Subcutaneous abdominal adipose tissue (tissue), 5 donors: ENCODE measurements at regions not wholly inside any gene's neighbourhood (a gene's known extent, or its start where the extent isn't known, plus 50 kb on each side); places are given as distances from the start of the nearest gene placed in this dataset.

Source experiments
- H3K27ac ChIP-seq: one replicate; pipeline ENCODE4 v1.7.0; 2013; ENCODE audit warnings: low read depth, mild to moderate bottlenecking, inconsistent platforms, low read length, moderate library complexity
- H3K27me3 ChIP-seq, 5 donors: one replicate each; pipeline ENCODE4 v1.7.0; 2013; ENCODE audit warnings: low read length in 5 of 5, inconsistent platforms in 1 of 5; ENCODE audit not compliant: control insufficient read depth in 5 of 5, insufficient read depth in 4 of 5
- H3K36me3 ChIP-seq, 5 donors: one replicate each; pipeline ENCODE4 v1.7.0; 2013; ENCODE audit warnings: low read length in 5 of 5; ENCODE audit not compliant: control insufficient read depth in 5 of 5, insufficient read depth in 5 of 5
- H3K4me1 ChIP-seq, 5 donors: one replicate each; pipeline ENCODE4 v1.7.0; 2013; ENCODE audit warnings: low read length in 5 of 5, mild to moderate bottlenecking in 3 of 5, moderate library complexity in 1 of 5; ENCODE audit not compliant: control insufficient read depth in 5 of 5, insufficient read depth in 5 of 5
- H3K4me3 ChIP-seq, 5 donors: one replicate each; pipeline ENCODE4 v1.7.0; 2013; ENCODE audit warnings: low read length in 5 of 5, low read depth in 1 of 5
- H3K9ac ChIP-seq, 5 donors: one replicate each; pipeline ENCODE4 v1.7.0; 2013; ENCODE audit warnings: low read length in 5 of 5, mild to moderate bottlenecking in 4 of 5, moderate library complexity in 3 of 5
- H3K9me3 ChIP-seq, 5 donors: one replicate each; pipeline ENCODE4 v1.7.0; 2013; ENCODE audit warnings: low read length in 5 of 5; ENCODE audit not compliant: control insufficient read depth in 5 of 5
- donor health status: healthy.
- donor health status: healthy.
- donor health status: healthy.
- donor health status: healthy.
- donor health status: healthy.

- Histone ChIP-seq H3K9me3 (no peaks in the 10 kb centered on the region), H3K27ac (no peak overlapping the region), H3K27me3 (no peaks in the 10 kb centered on the region), H3K4me1 (no peaks in the 10 kb centered on the region), H3K9ac (no peak overlapping the region), H3K36me3 (no peaks in the 10 kb centered on the region), H3K4me3 (no peak overlapping the region)
These were observed 228.5 kb downstream of the PCDH7 start for GRCh38 chr4:30948653-30949052.

- no peak overlapping the region for H3K9ac ChIP-seq
- no peaks in the 10 kb centered on the region for H3K9me3 ChIP-seq
- H3K36me3 ChIP-seq, result no peaks in the 10 kb centered on the region
- H3K27me3 ChIP-seq, result no peaks in the 10 kb centered on the region
- H3K4me1 ChIP-seq, result no peaks in the 10 kb centered on the region
- H3K27ac ChIP-seq, result no peak overlapping the region
- H3K4me3 ChIP-seq, result no peak overlapping the region
These were observed 230.6 kb downstream of the PCDH7 start for GRCh38 chr4:30950737-30951136.

- no peaks in the 10 kb centered on the region for H3K27me3 ChIP-seq
- H3K4me3 ChIP-seq, result no peak overlapping the region
- H3K27ac ChIP-seq, result no peak overlapping the region
- H3K4me1 ChIP-seq, result no peaks in the 10 kb centered on the region
- H3K9ac ChIP-seq, result no peak overlapping the region
- no peaks in the 10 kb centered on the region for H3K36me3 ChIP-seq
- H3K9me3 ChIP-seq, result no peaks in the 10 kb centered on the region
These were observed 232.5 kb downstream of the PCDH7 start for GRCh38 chr4:30952526-30953219.

GRCh38 chr4:30953799-30954198 is 233.6 kb downstream of the PCDH7 start:
- Histone ChIP-seq H3K9me3 (no peaks in the 10 kb centered on the region), H3K9ac (no peak overlapping the region), H3K4me3 (no peak overlapping the region), H3K36me3 (no peaks in the 10 kb centered on the region), H3K4me1 (no peaks in the 10 kb centered on the region), H3K27me3 (no peaks in the 10 kb centered on the region), H3K27ac (no peak overlapping the region)

- Histone ChIP-seq H3K9me3 (no peaks in the 10 kb centered on the region), H3K9ac (no peak overlapping the region)
These were observed 236.7 kb downstream of the PCDH7 start for GRCh38 chr4:30956916-30957315.

GRCh38 chr4:30957706-30958105 is 237.5 kb downstream of the PCDH7 start:
- no peaks in the 10 kb centered on the region for H3K4me1 ChIP-seq
- H3K36me3 ChIP-seq, result no peaks in the 10 kb centered on the region
- no peak overlapping the region for H3K27ac ChIP-seq
- no peak overlapping the region for H3K9ac ChIP-seq
- no peak overlapping the region for H3K4me3 ChIP-seq
- H3K9me3 ChIP-seq, result no peaks in the 10 kb centered on the region
- H3K27me3 ChIP-seq, result no peaks in the 10 kb centered on the region

More at GRCh38 chr4:30956916-30957315, 236.7 kb downstream of the PCDH7 start:
- H3K27ac ChIP-seq, result no peak overlapping the region
- no peak overlapping the region for H3K4me3 ChIP-seq
- no peaks in the 10 kb centered on the region for H3K36me3 ChIP-seq
- H3K27me3 ChIP-seq, result no peaks in the 10 kb centered on the region
- H3K4me1 ChIP-seq, result no peaks in the 10 kb centered on the region

- Histone ChIP-seq H3K4me3 (no peak overlapping the region), H3K27ac (no peak overlapping the region), H3K9ac (no peak overlapping the region), H3K36me3 (no peaks in the 10 kb centered on the region), H3K9me3 (no peaks in the 10 kb centered on the region), H3K27me3 (no peaks in the 10 kb centered on the region), H3K4me1 (no peaks in the 10 kb centered on the region)
These were observed 239.8 kb downstream of the PCDH7 start for GRCh38 chr4:30959781-30960485.

GRCh38 chr4:30962939-30963338 is 242.8 kb downstream of the PCDH7 start:
- H3K36me3 ChIP-seq, result no peaks in the 10 kb centered on the region
- no peaks in the 10 kb centered on the region for H3K27me3 ChIP-seq

GRCh38 chr4:30968926-30969325 is 248.8 kb downstream of the PCDH7 start:
- Histone ChIP-seq H3K9ac (no peak overlapping the region), H3K9me3 (no peaks in the 10 kb centered on the region), H3K27ac (no peak overlapping the region), H3K36me3 (no peaks in the 10 kb centered on the region), H3K4me1 (no peaks in the 10 kb centered on the region), H3K27me3 (no peaks in the 10 kb centered on the region), H3K4me3 (no peak overlapping the region)

More at GRCh38 chr4:30962939-30963338, 242.8 kb downstream of the PCDH7 start:
- Histone ChIP-seq H3K9ac (no peak overlapping the region), H3K4me3 (no peak overlapping the region), H3K27ac (no peak overlapping the region), H3K4me1 (no peaks in the 10 kb centered on the region), H3K9me3 (no peaks in the 10 kb centered on the region)

- Histone ChIP-seq H3K36me3 (no peaks in the 10 kb centered on the region), H3K4me1 (no peaks in the 10 kb centered on the region), H3K27ac (no peak overlapping the region), H3K27me3 (no peaks in the 10 kb centered on the region), H3K9me3 (no peaks in the 10 kb centered on the region), H3K9ac (no peak overlapping the region), H3K4me3 (no peak overlapping the region)
These were observed 252.4 kb downstream of the PCDH7 start for GRCh38 chr4:30972542-30972941.
